H9 (cell line): ENCODE measurements at regions not wholly inside any gene's neighbourhood (a gene's known extent, or its start where the extent isn't known, plus 50 kb on each side); places are given as distances from the start of the nearest gene placed in this dataset.
A peak's percentile ranks its signal among the peaks of the same experiment; 100 is the strongest.

ENCODE experiments used
- DNase-seq: peaks from one replicate; pipeline ENCODE4 v3.0.0-alpha.2; 2017
- H2AFZ ChIP-seq: one replicate; pipeline ENCODE4 v1.6.1; 2013; ENCODE audit warnings: mild to moderate bottlenecking, low read length, control low read depth, moderate library complexity
- H2AK5ac ChIP-seq: 2 replicates; pipeline ENCODE4 v1.6.1; 2013; ENCODE audit warnings: low read length, control low read depth, mixed read lengths; ENCODE audit not compliant: insufficient read length
- H2BK120ac ChIP-seq: one replicate; pipeline ENCODE4 v1.6.1; 2013; ENCODE audit warnings: low read depth, mild to moderate bottlenecking, low read length, control low read depth, inconsistent platforms; ENCODE audit not compliant: poor library complexity, severe bottlenecking
- H2BK12ac ChIP-seq: 2 replicates; pipeline ENCODE4 v1.6.1; 2013; ENCODE audit warnings: low read length, control low read depth, mixed read lengths, low read depth; ENCODE audit not compliant: insufficient read length
- H2BK15ac ChIP-seq: 2 replicates; pipeline ENCODE4 v1.6.1; 2013; ENCODE audit warnings: low read depth, low read length, control low read depth
- H2BK20ac ChIP-seq: one replicate; pipeline ENCODE4 v1.6.1; 2013; ENCODE audit warnings: low read depth, mild to moderate bottlenecking, low read length, control low read depth, inconsistent platforms; ENCODE audit not compliant: poor library complexity, severe bottlenecking
- H2BK5ac ChIP-seq: 2 replicates; pipeline ENCODE4 v1.6.1; 2013; ENCODE audit warnings: low read length, control low read depth, mixed read lengths; ENCODE audit not compliant: insufficient read length
- H3K14ac ChIP-seq: 2 replicates; pipeline ENCODE4 v1.6.1; 2013; ENCODE audit warnings: low read length, control low read depth; ENCODE audit not compliant: insufficient read depth
- H3K18ac ChIP-seq: 2 replicates; pipeline ENCODE4 v1.6.1; 2013; ENCODE audit warnings: low read depth, mild to moderate bottlenecking, mixed read lengths, low read length, control low read depth; ENCODE audit not compliant: insufficient read length
- H3K23ac ChIP-seq: 2 replicates; pipeline ENCODE4 v1.6.1; 2013; ENCODE audit warnings: low read length, control low read depth, mixed read lengths, low read depth; ENCODE audit not compliant: insufficient read length
- H3K23me2 ChIP-seq: 2 replicates; pipeline ENCODE4 v1.6.1; 2013; ENCODE audit warnings: low read depth, mild to moderate bottlenecking, mixed read lengths, low read length, control low read depth; ENCODE audit not compliant: insufficient read length, poor library complexity, severe bottlenecking
- H3K27ac ChIP-seq: 2 replicates; pipeline ENCODE4 v1.5.1; 2013; ENCODE audit warnings: low read length, control low read depth, mixed read lengths, low read depth; ENCODE audit not compliant: insufficient read length
- H3K27me3 ChIP-seq: 2 replicates; pipeline ENCODE4 v1.6.1; 2013; ENCODE audit warnings: low read length, control low read depth, inconsistent platforms; ENCODE audit not compliant: insufficient read depth
- H3K4ac ChIP-seq: 2 replicates; pipeline ENCODE4 v1.6.1; 2013; ENCODE audit warnings: low read depth, mild to moderate bottlenecking, control low read depth, inconsistent platforms, low read length, moderate library complexity
- H3K4me1 ChIP-seq: 2 replicates; pipeline ENCODE4 v1.6.1; 2013; ENCODE audit warnings: low read length, control low read depth, inconsistent platforms; ENCODE audit not compliant: insufficient read depth
- H3K4me2 ChIP-seq: 2 replicates; pipeline ENCODE4 v1.6.1; 2013; ENCODE audit warnings: low read length, control low read depth, mixed read lengths; ENCODE audit not compliant: insufficient read length, insufficient read depth
- H3K56ac ChIP-seq: 2 replicates; pipeline ENCODE4 v1.6.1; 2013; ENCODE audit warnings: low read depth, mild to moderate bottlenecking, mixed read lengths, low read length, control low read depth; ENCODE audit not compliant: insufficient read length
- H3K79me1 ChIP-seq: 2 replicates; pipeline ENCODE4 v1.6.1; 2013; ENCODE audit warnings: low read depth, mild to moderate bottlenecking, moderate library complexity, low read length, control low read depth, inconsistent platforms; ENCODE audit not compliant: insufficient read depth, poor library complexity, severe bottlenecking
- H3K79me2 ChIP-seq: 2 replicates; pipeline ENCODE4 v1.6.1; 2013; ENCODE audit warnings: low read length, control low read depth, inconsistent platforms; ENCODE audit not compliant: insufficient read depth
- H3K9ac ChIP-seq: 2 replicates; pipeline ENCODE4 v1.6.1; 2013; ENCODE audit warnings: low read length, control low read depth, mixed read lengths; ENCODE audit not compliant: insufficient read length; ENCODE audit errors: extremely low read depth
- H3K9me3 ChIP-seq: one replicate; pipeline ENCODE4 v1.6.1; 2013; ENCODE audit warnings: low read depth, low read length, inconsistent platforms; ENCODE audit not compliant: control insufficient read depth
- H3T11ph ChIP-seq: one replicate; pipeline ENCODE4 v1.6.1; 2013; ENCODE audit warnings: mild to moderate bottlenecking, low read length, control low read depth, inconsistent platforms
- H4K20me1 ChIP-seq: one replicate; pipeline ENCODE4 v1.6.1; 2013; ENCODE audit not compliant: control insufficient read depth, insufficient read length, insufficient read depth
- H4K5ac ChIP-seq: 2 replicates; pipeline ENCODE4 v1.6.1; 2013; ENCODE audit warnings: low read depth, mild to moderate bottlenecking, mixed read lengths, low read length, control low read depth; ENCODE audit not compliant: insufficient read length
- H4K8ac ChIP-seq: replicated peaks from 2 replicates; pipeline ENCODE4 v1.6.1; 2013; ENCODE audit warnings: low read length, control low read depth, mixed read lengths, low read depth; ENCODE audit not compliant: insufficient read length
- H4K91ac ChIP-seq: 2 replicates; pipeline ENCODE4 v1.6.1; 2013; ENCODE audit warnings: low read depth, mild to moderate bottlenecking, moderate library complexity, mixed read lengths, low read length, control low read depth; ENCODE audit not compliant: insufficient read length
- H3K27ac Mint-ChIP-seq, 3 experiments: 2 replicates in 2 of 3; 3 replicates in 1 of 3; pipeline ENCODE4 v1.8.0; 2020 to 2021; ENCODE audit warnings: mixed read lengths in 3 of 3, mild to moderate bottlenecking in 1 of 3, moderate library complexity in 1 of 3
- H3K27me3 Mint-ChIP-seq: 2 replicates; pipeline ENCODE4 v1.8.0; 2021; ENCODE audit warnings: low read depth, mild to moderate bottlenecking, moderate library complexity, mixed read lengths
- H3K36me3 Mint-ChIP-seq, 3 experiments: 2 replicates in 2 of 3; 3 replicates in 1 of 3; pipeline ENCODE4 v1.8.0; 2020 to 2021; ENCODE audit warnings: low read depth in 3 of 3, mixed read lengths in 3 of 3; ENCODE audit not compliant: insufficient read depth in 1 of 3
- H3K4me1 Mint-ChIP-seq, 2 experiments: 2 replicates each; pipeline ENCODE4 v1.8.0; 2020; ENCODE audit warnings: mixed read lengths in 2 of 2
- H3K4me3 Mint-ChIP-seq, 2 experiments: 2 replicates in 1 of 2; 3 replicates in 1 of 2; pipeline ENCODE4 v1.8.0; 2020 to 2021; ENCODE audit warnings: mild to moderate bottlenecking in 2 of 2, mixed read lengths in 2 of 2, moderate library complexity in 1 of 2
- H3K9me3 Mint-ChIP-seq, 2 experiments: 2 replicates in 1 of 2; 3 replicates in 1 of 2; pipeline ENCODE4 v1.8.0; 2020; ENCODE audit warnings: mild to moderate bottlenecking in 2 of 2, mixed read lengths in 2 of 2, moderate library complexity in 1 of 2
- WGBS: extraction: QIAGEN DNeasy Blood & Tissue Kit; methylation state at CpG from one replicate; pipeline ENCODE4 v1.1.7; 2013; ENCODE audit warnings: missing lambda C conversion rate, low lambda C conversion rate, mixed read lengths; ENCODE audit not compliant: insufficient read length; ENCODE audit errors: extremely low coverage; 5-methylcytosine and 5-hydroxymethylcytosine counted together
- TF ChIP-seq, protein P1 (sequence below): fragments of 200-600 bp; sonication (generic); conservative IDR thresholded peaks from 3 replicates; pipeline ENCODE4 v1.8.0; 2021; ENCODE audit warnings: antibody characterized with exemption, mild to moderate bottlenecking

DNA sequence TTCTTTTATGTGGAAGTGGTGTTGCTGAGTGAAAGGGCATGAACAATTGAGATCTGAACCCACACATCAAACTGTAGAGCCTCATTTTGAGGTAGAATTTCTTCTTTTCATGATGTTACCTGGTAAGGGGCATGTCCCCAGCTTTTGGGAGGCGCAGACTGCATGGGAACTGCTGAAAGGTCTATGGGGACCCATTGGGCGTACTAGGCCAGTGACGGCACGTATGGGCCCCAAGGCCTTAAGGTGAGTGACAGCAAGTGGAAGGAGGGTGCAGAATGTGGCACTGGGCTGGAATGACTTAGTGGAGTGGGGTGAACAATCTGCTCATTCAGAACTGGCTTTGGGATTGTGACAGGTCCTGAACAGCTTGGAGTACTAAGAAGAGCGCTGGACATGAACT lies 123.6 kb upstream of the RGMA start:
- peaks cover 8 to 9% of the 10 kb centered on the region in 2 experiments for H3K4me1 Mint-ChIP-seq
- H3K36me3 Mint-ChIP-seq: no peaks in the 10 kb centered on the region; a peak in 3 of 7 replicates
- H2BK5ac ChIP-seq: no peak overlapping the region
- no peak overlapping the region for H4K8ac ChIP-seq
- no peaks in the 10 kb centered on the region for H3K79me1 ChIP-seq
- no peak overlapping the region for H2BK120ac ChIP-seq
- no peaks in the 10 kb centered on the region for H3K79me2 ChIP-seq
- H3K4me3 Mint-ChIP-seq: no peak overlapping the region
- no peak for DNase-seq
- no peak overlapping the region for H3K23ac ChIP-seq
- H3K27ac ChIP-seq: no peak overlapping the region
- H3K9ac ChIP-seq: no peak overlapping the region
- H3K27ac Mint-ChIP-seq: peak overlapping the region in 1 of 3 experiments; percentile 83; a peak in 1 of 7 replicates
- no peaks in the 10 kb centered on the region for H3K9me3 ChIP-seq
- WGBS: no CpG with 5 or more reads among the region's 5 CpGs
- H3K27me3 ChIP-seq: no peaks in the 10 kb centered on the region
- H2AK5ac ChIP-seq: no peak overlapping the region
- no peak overlapping the region for H3K18ac ChIP-seq
- H4K5ac ChIP-seq: no peak overlapping the region
- peaks cover 5% of the 10 kb centered on the region for H3K27me3 Mint-ChIP-seq
- no peak overlapping the region for H3K4ac ChIP-seq
- no peaks in the 10 kb centered on the region for H4K20me1 ChIP-seq
- H3T11ph ChIP-seq: no peak overlapping the region
- H2BK12ac ChIP-seq: no peak overlapping the region
- no peak overlapping the region for H4K91ac ChIP-seq
- H3K4me2 ChIP-seq: no peak overlapping the region
- H3K23me2 ChIP-seq: no peaks in the 10 kb centered on the region
- no peak overlapping the region for H2BK20ac ChIP-seq
- H3K4me1 ChIP-seq: no peaks in the 10 kb centered on the region
- no peak overlapping the region for H3K14ac ChIP-seq
- no peak overlapping the region for H3K56ac ChIP-seq
- H2AFZ ChIP-seq: no peak overlapping the region
- TF ChIP-seq, protein P1, sequence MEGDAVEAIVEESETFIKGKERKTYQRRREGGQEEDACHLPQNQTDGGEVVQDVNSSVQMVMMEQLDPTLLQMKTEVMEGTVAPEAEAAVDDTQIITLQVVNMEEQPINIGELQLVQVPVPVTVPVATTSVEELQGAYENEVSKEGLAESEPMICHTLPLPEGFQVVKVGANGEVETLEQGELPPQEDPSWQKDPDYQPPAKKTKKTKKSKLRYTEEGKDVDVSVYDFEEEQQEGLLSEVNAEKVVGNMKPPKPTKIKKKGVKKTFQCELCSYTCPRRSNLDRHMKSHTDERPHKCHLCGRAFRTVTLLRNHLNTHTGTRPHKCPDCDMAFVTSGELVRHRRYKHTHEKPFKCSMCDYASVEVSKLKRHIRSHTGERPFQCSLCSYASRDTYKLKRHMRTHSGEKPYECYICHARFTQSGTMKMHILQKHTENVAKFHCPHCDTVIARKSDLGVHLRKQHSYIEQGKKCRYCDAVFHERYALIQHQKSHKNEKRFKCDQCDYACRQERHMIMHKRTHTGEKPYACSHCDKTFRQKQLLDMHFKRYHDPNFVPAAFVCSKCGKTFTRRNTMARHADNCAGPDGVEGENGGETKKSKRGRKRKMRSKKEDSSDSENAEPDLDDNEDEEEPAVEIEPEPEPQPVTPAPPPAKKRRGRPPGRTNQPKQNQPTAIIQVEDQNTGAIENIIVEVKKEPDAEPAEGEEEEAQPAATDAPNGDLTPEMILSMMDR: no peak
- no peak overlapping the region for H2BK15ac ChIP-seq
- peaks cover 0 to 3% of the 10 kb centered on the region in 2 experiments; a peak in 1 of 5 replicates for H3K9me3 Mint-ChIP-seq
